ENCODE measurements at regions not wholly inside any gene's neighbourhood (a gene's known extent, or its start where the extent isn't known, plus 50 kb on each side); places are given as distances from the start of the nearest gene placed in this dataset.

GRCh38 chr5:111996574-111996973, 239.6 kb upstream of the NREP start:
- TF ChIP-seq CTCF (IDR thresholded peaks at IDR 0.05; ENCODE audit: low read length) (no peak), EZH2 (optimal IDR thresholded peaks at IDR 0.05; ENCODE audit: low read depth, low read length) (no peak)

Measured in MM.1S (cell line).